NCI-H2029 (cell line): ENCODE measurements at regions not wholly inside any gene's neighbourhood (a gene's known extent, or its start where the extent isn't known, plus 50 kb on each side); places are given as distances from the start of the nearest gene placed in this dataset.
A peak's percentile ranks its signal among the peaks of the same experiment; 100 is the strongest.

Experiments used
- DNase-seq: peaks from one replicate; lab custom pipeline; 2025; lab: John Stamatoyannopoulos, UW

GRCh38 chr1:187236676-187237075, 407.9 kb downstream of the PLA2G4A start:
- DNase-seq = no peak

GRCh38 chr1:187237542-187237941, 408.8 kb downstream of the PLA2G4A start:
- no peak for DNase-seq

DNA sequence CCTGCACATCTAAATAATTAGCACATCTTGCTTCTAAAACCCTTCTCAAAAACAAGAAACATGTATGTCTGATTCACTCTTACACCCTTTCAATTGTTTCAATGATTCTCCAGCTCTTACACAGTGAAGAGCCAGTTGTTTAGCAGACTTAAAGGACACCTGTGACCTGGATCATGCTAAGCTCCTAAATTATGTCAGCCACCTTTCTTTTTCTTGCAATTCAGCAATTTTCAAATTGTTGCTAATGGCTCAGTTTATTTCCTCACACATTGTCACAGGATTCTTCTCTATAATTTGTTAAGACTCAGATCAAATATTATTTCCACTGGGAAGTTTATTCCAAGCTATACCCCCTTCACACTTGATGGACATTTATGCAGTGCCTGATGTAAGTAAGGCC, 413.2 kb downstream of the PLA2G4A start:
- DNase-seq = no peak

DNA sequence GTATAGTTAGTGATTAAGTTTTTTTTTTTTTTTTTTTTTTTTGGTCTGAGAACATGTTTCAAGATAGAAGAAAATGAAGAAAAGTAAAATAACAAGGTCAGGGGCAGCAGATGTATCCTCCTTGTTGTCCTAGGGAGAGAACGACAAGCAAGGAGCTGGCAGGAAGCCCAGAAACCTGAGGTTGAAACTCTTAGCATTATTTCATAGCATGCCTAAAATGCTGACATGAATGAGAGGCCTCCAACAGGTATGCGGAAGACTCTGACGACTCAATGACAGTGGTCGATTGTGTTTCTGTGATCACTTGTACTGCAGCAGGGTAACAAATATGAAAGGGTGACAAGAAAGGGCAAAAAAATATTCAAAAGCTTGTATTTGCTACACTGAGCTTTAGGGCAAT, 415.9 kb downstream of the PLA2G4A start:
- no peak for DNase-seq

DNA sequence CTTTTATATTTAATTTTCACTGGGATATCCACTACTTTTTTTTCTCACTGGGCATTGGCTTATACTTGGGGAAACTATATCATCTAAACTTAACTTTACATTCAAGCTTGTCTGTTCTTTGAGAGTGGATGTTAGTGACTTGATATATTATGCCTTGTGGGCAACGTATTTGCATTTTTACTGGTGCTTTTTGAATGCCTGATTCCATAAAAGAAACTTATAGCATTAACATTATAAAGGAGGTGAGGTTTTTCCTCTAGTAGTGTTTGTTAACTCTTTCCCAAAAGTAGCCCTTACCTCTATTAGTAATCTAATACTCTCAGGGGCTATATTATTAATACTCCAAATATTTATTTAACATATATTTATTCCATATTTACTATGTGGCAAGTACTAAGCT, 416.5 kb downstream of the PLA2G4A start:
- no peak for DNase-seq

GRCh38 chr1:187249196-187249595, 420.4 kb downstream of the PLA2G4A start:
- DNase-seq = no peak

DNA sequence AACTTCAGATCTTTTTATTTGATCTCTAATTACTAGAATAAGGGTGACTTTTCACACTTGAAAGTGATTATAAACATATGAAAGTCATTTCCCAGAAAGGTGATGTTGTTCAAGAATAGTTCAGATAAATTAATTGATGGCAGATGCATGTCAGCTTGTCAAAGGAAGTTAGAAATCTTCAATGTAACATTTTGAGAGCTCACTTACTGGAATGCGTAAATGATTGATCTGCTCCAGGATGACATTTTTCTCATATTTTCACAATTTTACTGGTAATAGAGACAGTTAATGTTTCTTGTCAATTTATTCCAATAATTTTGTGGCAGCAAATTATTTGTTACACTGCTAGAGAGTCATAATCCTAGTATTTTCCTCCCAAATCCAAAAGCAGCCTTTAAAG, 424.2 kb downstream of the PLA2G4A start:
- no peak for DNase-seq

GRCh38 chr1:187257476-187257875, 428.7 kb downstream of the PLA2G4A start:
- DNase-seq = no peak

DNA sequence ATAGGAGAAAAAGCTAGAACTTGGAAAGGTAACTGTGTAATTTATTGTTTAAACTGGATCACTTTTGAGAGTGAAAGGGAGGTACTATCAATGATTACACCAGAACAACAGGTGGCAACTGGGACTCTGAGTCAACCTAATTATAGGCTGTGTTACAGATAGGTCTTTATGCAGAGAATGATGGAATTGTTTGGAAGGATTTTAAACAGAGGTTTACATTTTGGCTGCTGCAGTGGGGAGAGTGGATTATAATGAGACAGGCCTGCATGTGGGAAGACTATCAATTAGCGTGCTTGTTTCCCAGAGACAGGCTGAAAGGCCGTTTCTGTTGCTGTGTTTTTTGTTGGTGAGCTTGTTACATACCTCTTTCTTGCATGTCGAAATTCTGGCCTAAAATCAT, 432.9 kb downstream of the PLA2G4A start:
- DNase-seq = no peak

GRCh38 chr1:187262731-187263130, 434.0 kb downstream of the PLA2G4A start:
- DNase-seq = no peak

GRCh38 chr1:187264995-187265602, 436.4 kb downstream of the PLA2G4A start:
- DNase-seq = peak; percentile 4

DNA sequence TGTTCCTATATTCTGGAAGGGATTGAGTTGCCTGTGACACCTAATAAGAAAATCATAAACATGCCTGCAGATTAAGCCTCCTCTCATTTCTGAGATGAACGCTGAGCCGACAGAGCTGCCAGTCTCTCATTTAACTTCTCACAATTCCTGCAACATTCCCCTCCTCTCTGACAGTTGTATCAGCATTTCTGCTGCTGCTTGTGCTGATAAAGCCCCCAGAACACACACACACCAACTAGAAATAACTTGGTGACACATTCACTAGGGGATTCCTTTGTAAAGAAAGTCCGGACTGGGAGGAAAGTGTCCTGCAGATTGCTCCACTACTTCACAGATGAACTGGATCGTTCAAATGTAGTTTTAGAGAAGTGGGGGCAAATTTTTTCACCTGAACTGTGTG, 437.3 kb downstream of the PLA2G4A start:
- no peak for DNase-seq

- no peak for DNase-seq
Measured at GRCh38 chr1:187267827-187268226, 439.1 kb downstream of the PLA2G4A start.

- DNase-seq = no peak
Measured at GRCh38 chr1:187270256-187270655, 441.5 kb downstream of the PLA2G4A start.

- DNase-seq = no peak
Measured at GRCh38 chr1:187275346-187275745, 446.6 kb downstream of the PLA2G4A start.

DNA sequence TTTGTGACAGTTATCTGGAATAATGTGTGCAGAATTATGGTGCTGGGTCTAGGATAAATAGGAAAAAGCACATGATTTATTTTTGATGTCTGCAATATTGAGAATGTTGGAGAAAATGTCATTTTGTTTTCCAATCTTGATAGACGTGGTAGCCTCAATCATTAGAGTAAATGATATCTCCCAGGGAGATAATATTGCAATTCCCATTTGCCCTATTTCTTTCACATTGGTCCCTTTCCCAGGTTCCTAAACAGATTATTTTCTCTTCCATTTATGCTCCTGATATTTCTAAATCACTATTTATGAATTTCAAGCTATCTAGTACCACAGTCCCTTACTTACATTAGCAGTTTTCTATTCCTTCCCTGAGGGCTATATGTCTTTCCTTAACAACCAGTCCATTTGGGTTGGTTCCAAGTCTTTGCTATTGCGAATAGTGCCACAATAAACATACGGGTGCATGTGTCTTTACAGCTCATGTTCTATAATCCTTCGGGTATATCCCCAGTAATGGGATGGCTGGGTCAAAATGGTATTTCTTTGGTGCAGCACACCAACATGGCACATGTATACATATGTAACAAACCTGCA, 447.3 kb downstream of the PLA2G4A start:
- DNase-seq = no peak

GRCh38 chr1:187276677-187277076, 447.9 kb downstream of the PLA2G4A start:
- DNase-seq = no peak

DNA sequence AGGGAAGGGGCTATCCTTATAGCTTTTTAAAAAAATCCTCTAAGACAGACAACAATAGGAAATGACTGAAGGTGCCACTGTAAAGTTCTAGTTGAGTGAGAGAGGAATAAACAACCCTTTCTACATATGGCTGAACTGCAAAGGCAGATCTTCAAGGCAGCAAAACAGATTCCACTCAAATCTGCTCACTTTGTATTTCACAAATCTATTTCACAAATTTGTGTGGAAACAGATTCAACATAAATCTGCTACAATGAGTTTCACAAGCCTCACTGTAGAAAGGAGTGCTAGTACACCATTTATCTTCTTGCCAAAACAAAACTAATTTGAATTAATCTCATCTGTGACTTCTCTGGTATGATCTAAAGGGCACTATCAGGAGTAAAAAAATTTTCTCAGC, 451.3 kb downstream of the PLA2G4A start:
- DNase-seq = no peak

DNA sequence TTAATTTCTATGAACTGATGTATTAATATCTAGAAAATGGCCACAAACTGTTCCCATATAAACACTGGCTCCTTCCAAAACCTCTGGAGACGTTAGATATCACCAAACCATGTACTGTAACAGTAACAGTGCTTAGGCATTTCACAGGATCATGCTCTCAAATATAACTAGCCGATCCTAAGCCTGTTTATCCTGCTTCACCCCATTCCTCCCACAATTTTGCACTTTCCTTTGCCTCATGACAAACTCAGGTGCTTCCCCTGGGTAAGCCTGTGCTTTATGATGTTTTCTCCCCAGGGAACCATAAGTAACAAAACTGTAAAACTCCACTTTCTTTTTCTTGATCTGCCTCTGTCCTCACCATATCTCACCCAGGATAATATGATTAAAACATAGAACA, 452.3 kb downstream of the PLA2G4A start:
- DNase-seq = no peak

DNA sequence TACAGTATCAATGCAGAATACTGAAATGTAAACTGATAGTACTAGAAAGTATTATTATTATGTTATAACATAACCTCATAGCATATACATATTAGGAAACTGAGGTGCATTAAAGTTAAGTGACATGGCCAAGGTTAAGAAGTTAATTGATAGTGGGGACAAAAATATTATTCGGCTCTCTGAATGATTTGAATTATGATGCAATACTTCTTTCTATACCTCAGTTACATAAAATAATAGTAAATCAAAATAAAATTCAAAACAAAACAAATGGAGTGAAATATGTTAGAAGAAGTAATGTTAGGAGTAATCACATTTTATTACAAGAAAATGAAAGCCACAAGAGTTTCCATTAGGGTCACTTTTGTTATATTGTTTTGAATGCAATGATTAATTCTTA, 455.2 kb downstream of the PLA2G4A start:
- no peak for DNase-seq

DNA sequence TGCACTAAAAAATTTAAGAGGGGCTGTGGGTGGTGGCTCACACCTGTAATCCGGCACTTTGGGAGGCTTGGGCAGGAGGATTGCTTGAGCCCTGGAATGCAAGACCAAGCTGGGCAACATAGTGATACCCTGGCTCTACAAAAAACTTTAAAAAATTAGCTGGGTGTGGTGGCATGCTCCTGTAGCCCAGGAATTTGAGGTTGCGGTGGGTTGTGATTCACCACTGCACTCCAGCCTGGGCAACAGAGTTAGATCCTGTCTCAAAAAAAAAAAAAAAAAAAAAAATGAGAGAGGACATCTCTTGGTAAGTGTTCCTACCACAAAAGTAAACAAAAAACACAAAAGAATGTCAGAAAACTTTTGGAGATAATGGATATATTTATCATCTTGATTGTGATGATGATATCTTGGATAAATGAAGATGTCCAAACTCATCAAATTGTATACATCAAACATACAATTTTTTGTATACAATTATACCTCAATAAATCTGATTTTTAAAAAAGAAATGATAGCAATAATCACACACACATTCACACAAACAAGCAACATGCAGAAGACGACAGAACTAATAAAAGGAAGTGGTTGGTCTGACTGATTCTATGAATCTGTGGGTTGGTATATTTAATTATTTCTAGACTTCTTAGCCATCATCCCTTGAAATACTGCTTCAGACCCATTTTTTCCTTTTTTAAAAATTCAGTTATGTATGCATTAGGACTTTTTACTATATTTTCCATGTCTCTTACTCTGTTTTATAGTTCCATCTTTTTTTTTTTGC, 465.9 kb downstream of the PLA2G4A start:
- DNase-seq = no peak

- no peak for DNase-seq
Measured at GRCh38 chr1:187300081-187300480, 471.3 kb downstream of the PLA2G4A start.

GRCh38 chr1:187306710-187307415, 478.1 kb downstream of the PLA2G4A start:
- no peak for DNase-seq
